Left renal cortex interstitium (tissue), 4 donors: ENCODE measurements at regions not wholly inside any gene's neighbourhood (a gene's known extent, or its start where the extent isn't known, plus 50 kb on each side); places are given as distances from the start of the nearest gene placed in this dataset.
"Not testable (repeated sequence)": the region's sequence is repeated elsewhere in the genome, so short reads cannot be mapped to it uniquely, and the experiment has no call there.

Experiments
- DNase-seq, 4 donors: peaks; one replicate each; pipeline ENCODE4 v3.0.0-alpha.2; 2013; ENCODE audit warnings: low read depth in 4 of 4, low spot score in 2 of 4, missing footprints in 1 of 4

DNA sequence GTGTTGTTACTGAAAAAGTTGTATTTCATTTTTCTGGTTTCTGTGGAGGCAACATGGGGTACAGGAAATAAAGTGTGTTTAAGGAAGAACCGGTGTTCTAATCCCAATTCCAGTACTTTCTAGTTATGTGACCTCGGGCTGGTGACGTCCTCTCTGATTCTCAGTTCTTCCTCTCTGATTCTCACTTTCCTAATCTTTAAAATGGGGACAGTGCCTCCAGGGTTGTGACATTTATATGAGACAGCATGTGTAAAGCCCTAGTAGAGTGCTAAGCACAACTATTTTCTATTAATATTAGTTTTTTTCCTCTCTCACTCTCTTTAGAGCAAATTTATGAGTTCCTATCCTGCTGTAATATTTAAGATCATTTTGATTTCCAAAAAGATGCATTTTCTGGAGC is 50.9 kb upstream of the PTPDC1 start:
- no peak for DNase-seq

DNA sequence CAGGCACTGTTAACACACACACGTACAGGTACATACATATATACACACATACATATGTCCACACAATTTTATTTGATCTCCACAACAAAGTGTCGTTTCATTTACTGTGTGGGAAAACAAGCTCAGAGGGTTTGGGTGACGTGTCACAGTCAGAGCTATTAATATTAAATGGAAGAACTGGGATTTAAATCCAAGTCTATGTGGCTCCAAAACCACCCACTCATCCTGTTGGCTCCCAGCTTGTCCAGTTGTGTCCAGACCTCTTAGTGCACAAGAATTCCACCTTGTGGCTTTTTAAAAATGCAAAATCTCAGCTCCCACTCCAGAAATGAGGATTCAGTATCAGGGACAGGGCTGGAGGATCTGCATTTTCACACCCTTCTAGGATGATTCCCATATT is 52.3 kb upstream of the PTPDC1 start:
- no peak for DNase-seq

DNA sequence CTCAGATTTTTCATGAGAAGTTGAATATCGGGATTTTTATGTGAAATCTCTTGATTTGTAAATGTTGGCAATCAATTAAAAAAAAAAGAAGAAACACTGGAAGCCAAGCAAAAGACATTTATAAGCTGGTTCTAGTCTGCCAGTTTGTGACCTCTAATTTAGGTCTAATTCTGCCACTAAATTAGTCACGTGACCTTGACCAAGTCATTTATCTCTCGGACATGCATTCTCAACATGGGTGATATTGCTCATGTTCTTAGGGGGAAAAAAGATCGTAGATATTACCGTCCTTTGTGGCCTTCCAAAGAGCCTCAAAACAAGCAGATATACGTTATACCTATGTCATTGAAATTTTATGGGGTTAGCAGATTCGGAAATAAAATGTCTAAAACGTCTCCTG is 52.9 kb upstream of the PTPDC1 start:
- DNase-seq = no peak

DNA sequence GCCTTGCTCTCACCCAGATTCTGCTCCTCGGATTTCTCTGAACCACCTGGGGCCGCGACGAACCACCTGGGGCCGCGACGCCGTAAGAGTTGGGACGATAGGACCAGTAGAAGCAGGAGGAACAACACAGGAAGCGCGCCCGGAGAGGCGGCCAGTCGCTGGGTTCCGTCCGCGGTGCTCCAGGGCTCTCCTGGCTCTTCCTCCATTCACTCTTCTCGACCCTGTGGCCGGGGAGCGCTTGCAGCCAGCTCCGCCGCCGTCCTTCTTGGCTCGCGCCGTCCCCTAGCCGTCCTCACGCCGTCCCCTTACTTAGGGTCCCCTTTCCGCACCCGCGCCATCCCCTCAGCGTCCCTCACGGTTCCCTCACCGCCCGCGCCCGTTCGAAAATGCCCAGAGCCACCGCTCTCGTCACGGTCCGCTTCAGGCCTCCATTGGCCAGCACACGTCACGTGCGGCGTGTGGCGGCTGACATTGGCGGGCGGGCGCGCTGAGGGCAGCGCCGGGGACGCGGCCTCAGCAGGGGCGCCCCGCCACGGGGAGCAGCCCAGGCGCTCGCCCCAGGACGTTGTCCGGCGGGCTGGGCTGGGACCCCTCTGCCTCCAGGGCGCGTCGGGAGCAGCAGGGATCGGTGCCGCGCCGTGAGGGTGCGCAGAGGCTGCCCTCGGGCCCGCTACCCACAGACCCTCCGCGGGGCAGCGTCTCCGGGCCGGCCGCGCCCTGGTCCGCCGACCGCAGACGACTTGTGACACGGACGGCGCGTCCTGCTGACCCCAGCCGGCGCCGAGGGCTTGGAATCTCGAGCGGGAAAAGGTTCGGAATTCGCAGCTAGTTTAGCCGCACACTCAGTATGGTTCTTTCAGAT is 53.7 kb upstream of the PTPDC1 start:
- DNase-seq = peak; percentile 78 to 87 (median 82)

DNA sequence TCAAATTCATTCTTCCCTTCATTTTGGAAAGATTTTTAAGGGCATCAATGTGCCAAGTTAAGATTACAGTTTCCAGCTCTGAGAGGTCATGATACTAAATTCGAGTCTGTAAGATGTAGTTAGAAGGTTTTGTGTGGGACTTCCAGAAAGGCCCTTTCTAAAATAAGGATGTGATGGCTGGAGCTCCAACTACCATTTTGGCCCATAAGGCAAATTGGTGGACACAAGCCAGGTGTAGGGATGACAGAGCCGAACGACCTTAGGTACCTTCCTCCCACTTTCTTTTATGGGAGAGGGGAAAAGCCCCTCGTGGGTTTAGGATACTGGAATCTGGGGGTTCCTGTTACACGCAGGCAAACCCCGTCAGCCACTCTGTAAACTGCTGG is 54.3 kb upstream of the PTPDC1 start:
- DNase-seq = no peak

DNA sequence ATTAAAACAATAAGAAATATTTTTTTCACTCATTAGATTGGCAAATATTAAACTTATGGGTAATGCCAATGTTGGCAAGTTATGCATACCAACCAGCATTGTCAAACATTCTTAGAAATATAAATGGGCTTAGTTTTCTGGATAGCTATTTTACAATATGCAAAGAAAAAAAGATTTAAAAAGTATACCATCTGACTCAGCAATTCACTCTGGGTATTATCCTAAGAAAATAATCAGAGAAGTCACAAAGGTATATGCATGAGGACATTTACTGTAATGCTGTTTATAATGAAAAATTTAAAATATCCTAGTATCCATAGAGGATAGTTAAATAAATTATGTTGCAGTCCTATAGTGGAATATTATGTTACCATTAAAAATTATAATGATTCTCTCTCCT is 57.4 kb upstream of the PTPDC1 start:
- DNase-seq = no peak

DNA sequence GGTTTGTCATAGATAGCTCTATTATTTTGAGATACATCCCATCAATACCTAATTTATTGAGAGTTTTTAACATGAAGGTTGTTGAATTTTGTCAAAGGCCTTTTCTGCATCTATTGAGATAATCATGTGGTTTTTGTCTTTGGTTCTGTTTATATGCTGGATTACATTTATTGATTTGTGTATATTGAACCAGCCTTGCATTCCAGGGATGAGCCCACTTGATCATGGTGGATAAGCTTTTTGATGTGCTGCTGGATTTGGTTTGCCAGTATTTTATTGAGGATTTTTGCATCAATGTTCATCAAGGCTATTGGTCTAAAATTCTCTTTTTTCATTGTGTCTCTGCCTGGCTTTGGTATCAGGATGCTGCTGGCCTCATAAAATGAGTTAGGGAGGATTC is 61.8 kb upstream of the PTPDC1 start:
- not testable (repeated sequence) for DNase-seq

DNA sequence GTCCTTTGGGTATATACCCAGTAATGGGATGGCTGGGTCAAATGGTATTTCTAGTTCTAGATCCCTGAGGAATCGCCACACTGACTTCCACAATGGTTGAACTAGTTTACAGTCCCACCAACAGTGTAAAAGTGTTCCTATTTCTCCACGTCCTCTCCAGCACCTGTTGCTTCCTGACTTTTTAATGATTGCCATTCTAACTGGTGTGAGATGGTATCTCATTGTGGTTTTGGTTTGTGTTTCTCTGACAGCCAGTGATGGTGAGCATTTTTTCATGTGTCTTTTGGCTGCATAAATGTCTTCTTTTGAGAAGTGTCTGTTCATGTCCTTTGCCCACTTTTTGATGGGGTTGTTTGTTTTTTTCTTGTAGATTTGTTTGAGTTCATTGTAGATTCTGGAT is 63.4 kb upstream of the PTPDC1 start:
- DNase-seq = not testable (repeated sequence)

DNA sequence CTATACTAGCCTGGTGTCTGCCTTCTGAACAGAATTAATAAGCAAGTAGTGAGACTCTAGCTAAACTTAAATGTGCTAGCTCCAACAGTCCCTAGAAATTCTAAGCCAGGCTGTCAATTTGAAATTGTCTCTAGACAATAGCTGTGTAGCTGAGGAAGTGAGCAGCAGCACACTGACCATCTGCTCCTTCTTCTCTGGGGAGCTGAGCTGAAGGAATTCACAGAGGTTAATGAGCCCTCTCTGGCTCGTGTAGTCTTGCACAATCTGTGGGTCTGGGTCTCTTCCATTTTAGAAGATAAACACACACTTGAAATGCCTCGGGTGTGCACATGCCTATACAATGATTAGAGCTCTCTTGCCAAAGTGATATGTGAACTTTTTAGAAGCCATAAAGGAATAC is 63.5 kb upstream of the BARX1 start:
- DNase-seq = no peak

DNA sequence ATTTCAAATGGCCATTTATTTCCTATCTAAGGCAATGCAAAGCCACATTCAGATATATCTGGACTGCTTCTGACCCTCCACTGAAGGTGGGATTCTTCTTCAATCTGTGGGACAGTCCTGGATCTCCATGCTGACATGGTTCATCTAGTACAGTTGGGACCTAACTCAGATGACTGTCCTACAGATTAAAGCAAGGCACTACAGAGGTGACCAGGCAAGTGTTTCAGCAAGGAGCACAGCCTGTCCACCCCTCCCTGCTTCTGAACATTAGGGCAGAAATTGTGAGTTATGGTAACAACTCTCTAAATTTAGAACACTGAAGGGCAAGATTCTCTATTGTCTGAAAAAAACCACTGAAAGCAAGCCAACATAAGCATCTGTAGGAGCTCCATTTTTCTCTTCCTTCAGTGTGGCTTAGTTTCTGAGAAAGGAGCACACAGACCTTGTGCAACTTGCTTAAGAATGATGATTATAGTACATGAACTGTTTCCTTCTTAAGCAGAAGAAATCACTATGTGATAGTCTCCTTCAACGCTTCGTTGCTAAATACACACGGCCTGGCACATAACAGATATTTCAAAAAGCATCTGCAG is 62.9 kb upstream of the BARX1 start:
- DNase-seq = no peak

DNA sequence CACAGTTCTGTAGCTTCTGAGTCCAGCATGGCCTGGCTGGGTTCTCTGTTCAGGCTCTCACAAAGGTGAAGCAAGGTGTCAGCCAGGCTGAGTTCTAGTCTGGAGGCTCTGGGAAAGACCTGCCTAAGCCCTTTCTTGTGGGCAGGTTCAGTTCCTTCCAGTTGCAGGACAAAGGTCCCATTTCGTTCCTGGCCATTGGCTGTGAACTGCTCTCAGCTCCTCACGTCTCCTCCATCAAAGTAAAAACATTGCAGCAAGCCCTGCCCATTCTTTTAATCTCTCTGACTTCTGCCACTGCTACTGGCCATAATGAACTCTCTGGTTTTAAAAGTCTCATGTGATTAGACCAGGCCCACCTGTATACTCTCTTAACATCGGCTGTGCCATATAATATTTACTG is 61.6 kb upstream of the BARX1 start:
- DNase-seq = no peak

DNA sequence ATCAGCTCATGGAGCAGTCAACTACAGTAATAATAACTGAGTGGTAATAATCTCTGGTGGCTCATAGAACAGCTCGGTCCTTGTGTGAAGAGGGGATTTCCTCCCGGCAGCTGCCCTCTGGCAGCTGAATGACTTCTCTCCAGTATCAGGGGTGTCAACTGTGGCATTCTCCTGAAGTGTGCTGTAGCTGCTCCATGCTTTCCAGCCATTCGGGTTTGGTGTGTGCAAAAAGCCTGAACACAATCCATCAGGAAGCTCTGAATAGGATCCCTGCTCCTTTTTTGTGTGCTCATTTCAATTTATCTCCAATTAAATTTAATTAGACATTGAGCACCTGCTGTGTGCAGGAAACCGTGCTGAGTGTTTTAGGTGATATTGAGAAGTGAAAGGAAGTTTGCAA is 59.8 kb upstream of the BARX1 start:
- no peak for DNase-seq

DNA sequence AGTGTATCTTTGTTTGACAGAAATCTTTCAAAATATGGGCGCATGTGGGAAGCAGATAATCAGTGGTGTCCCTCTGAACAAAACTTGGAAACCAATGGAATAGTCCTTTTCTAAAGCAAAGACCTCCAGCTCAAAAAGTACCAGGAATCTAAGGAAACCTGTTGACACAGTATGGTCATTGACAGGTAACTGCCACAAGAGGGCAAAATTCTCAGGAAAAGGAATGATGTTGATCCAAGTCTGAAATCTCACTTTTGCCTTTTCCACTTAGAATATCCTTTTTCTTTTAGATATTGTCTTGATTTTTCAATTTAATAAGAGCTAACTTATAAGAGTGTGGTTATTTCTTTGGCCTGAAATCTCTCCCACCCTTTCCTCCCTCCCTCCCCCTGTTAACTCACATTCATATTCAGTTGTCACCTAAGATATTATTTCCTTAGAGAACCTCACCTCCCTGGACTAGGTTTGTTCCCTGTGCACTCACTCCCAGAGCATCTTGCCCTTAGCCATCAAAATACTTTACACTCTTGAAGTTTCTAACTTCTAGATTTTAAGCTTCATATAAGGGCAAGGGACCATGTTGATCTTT is 59.0 kb upstream of the BARX1 start:
- DNase-seq = no peak

DNA sequence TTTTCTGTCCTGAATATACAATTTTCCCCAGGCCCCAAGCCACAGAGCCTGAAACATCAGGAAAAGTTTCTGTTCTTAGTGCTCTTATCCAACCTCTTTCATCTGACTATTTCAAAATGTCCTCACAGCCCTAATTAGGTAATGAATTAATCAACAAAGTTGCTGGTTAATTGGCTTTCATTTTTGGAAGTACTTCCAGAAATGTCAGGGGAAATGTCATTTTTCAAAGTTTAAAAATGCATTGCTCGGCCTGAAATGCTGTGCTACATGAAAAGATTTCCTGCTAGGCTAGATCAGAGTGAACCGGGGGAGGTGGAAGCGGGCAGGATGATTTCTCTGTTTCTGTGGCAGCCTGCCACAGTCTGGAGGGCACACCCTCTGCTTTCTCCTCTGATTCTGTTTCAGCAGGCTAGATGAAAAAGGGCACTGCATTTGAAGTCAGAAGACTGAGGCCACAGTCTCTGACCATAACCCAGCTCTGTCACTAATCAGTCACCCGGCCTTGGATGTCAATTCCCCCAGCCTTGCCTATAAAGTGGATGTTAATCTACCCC is 55.9 kb upstream of the BARX1 start:
- no peak for DNase-seq

DNA sequence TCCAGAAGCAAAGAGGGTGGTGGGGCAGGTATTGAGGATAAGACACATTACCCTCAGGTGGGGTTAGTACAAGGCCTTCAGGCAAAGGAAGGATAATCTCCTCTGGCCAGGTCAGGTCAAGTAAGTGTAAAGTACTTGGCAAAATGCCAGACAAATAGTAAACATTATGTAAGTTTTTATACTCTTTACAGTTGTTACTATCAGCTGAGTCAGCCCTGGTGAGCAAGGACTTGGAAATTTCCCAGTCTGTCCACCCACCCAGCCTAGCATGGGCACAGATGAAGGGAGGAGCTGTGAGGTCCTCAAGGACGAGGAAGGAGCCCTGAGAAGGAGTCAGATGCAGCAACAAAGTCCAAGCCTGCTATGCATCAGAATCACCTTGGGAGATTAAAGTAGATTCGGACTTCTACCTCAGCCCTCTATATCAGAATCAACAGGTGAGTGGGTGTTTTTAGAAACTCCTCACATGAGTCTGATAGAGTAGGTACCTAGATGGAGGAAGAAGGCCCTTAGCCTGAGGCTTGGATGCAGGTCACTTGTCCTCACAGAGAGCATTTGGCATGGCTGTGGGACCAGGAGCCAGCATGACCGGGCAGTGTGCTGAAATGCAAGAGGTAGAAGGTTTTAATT is 50.2 kb upstream of the BARX1 start:
- DNase-seq = no peak
